Panc1 (cell line): ENCODE measurements at regions not wholly inside any gene's neighbourhood (a gene's known extent, or its start where the extent isn't known, plus 50 kb on each side); places are given as distances from the start of the nearest gene placed in this dataset.

Source experiments
- CTCF ChIP-seq: fragments of 450-650 bp; IDR thresholded peaks from 2 replicates; pipeline ENCODE4 v1.5.1; 2017; ENCODE audit warnings: mild to moderate bottlenecking
- POLR2AphosphoS5 ChIP-seq: IDR thresholded peaks from 2 replicates; pipeline ENCODE4 v1.6.1; 2012; ENCODE audit warnings: mild to moderate bottlenecking, low read depth, low read length, moderate library complexity
- REST ChIP-seq, 2 experiments: IDR thresholded peaks; 2 replicates each; pipeline ENCODE4 v1.6.1; 2011 to 2012; ENCODE audit warnings: low read depth in 2 of 2, control low read depth in 1 of 2, low read length in 1 of 2, mild to moderate bottlenecking in 1 of 2, moderate library complexity in 1 of 2; ENCODE audit not compliant: insufficient read depth in 1 of 2

- TF ChIP-seq CTCF (no peak), REST (IDR thresholded peaks at IDR 0.05; ENCODE audit: insufficient read depth in 1 of 2, low read depth in 2 of 2, low read length in 1 of 2) (no peak), POLR2AphosphoS5 (no peak)
Measured at GRCh38 chr2:125870264-125870663, 785.7 kb upstream of the GYPC start.
